B cell (primary cell): ENCODE measurements at regions not wholly inside any gene's neighbourhood (a gene's known extent, or its start where the extent isn't known, plus 50 kb on each side); places are given as distances from the start of the nearest gene placed in this dataset.

Source experiments
- EZH2 ChIP-seq: IDR thresholded peaks from 2 replicates; pipeline ENCODE4 v1.6.1; 2012; ENCODE audit warnings: borderline replicate concordance, low read depth, mild to moderate bottlenecking, moderate library complexity, low read length; ENCODE audit not compliant: insufficient read depth, poor library complexity, severe bottlenecking
- TF ChIP-seq, protein P1 (sequence below): fragments of 200-600 bp; IDR thresholded peaks from one replicate; pipeline ENCODE4 v1.8.0; 2022; ENCODE audit warnings: antibody characterized with exemption, mild to moderate bottlenecking

DNA sequence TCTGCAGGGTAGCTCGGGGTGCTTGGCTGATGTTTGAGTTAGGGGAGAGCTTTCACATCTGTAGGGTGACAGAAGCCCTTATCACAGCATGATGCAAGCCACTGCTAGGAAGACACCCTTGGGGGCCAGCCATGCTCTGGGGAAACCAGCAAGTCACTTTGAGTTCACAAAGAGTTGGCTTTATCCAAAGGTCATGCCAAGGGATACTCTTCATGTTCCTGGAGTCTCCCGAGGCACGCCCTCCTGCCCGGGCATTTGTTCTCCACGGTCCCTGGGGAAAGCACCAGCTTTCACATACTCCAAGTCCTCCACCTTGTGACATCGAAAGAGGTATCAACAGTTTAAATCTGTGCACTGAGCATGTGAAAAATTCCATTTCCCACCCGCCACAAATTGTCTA lies 227.7 kb downstream of the VAPA start:
- TF ChIP-seq, protein P1, sequence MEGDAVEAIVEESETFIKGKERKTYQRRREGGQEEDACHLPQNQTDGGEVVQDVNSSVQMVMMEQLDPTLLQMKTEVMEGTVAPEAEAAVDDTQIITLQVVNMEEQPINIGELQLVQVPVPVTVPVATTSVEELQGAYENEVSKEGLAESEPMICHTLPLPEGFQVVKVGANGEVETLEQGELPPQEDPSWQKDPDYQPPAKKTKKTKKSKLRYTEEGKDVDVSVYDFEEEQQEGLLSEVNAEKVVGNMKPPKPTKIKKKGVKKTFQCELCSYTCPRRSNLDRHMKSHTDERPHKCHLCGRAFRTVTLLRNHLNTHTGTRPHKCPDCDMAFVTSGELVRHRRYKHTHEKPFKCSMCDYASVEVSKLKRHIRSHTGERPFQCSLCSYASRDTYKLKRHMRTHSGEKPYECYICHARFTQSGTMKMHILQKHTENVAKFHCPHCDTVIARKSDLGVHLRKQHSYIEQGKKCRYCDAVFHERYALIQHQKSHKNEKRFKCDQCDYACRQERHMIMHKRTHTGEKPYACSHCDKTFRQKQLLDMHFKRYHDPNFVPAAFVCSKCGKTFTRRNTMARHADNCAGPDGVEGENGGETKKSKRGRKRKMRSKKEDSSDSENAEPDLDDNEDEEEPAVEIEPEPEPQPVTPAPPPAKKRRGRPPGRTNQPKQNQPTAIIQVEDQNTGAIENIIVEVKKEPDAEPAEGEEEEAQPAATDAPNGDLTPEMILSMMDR = no peak
- TF ChIP-seq EZH2 = no peak
